Gastrocnemius medialis (tissue), 4 donors: ENCODE measurements at regions not wholly inside any gene's neighbourhood (a gene's known extent, or its start where the extent isn't known, plus 50 kb on each side); places are given as distances from the start of the nearest gene placed in this dataset.
A peak's percentile ranks its signal among the peaks of the same experiment; 100 is the strongest.

Experiments used
- ATAC-seq, 2 donors: fragments of 150-250 bp; one replicate each; pipeline ENCODE4 v1.9.1; 2016
- DNase-seq, 2 donors: peaks; one replicate each; pipeline ENCODE4 v3.0.0-alpha.2; 2019
- H3K27ac ChIP-seq, 4 donors: fragments of 200-600 bp; sonication (generic); 1 replicate in 1 of 4; 2 replicates in 3 of 4; pipeline ENCODE4 v1.5.1; 2016 to 2018; ENCODE audit warnings: mild to moderate bottlenecking in 2 of 4, moderate library complexity in 1 of 4
- H3K27me3 ChIP-seq, 3 donors: fragments of 200-600 bp; sonication (generic) in 2 of 3; 1 replicate in 1 of 3; 2 replicates in 2 of 3; pipeline versions ENCODE4 v1.5.1 to v1.6.0; 2016 to 2019; ENCODE audit warnings: mild to moderate bottlenecking in 1 of 3, moderate library complexity in 1 of 3
- H3K36me3 ChIP-seq, 2 donors: fragments of 200-600 bp; sonication (generic) in 1 of 2; one replicate each; pipeline ENCODE4 v1.5.1; 2017 to 2018
- H3K4me1 ChIP-seq, 2 donors: fragments of 200-600 bp; sonication (generic) in 1 of 2; one replicate each; pipeline ENCODE4 v1.5.1; 2016 to 2017; ENCODE audit warnings: mild to moderate bottlenecking in 2 of 2
- H3K4me3 ChIP-seq, 4 donors: fragments of 200-600 bp; sonication (generic) in 3 of 4; 1 replicate in 1 of 4; 2 replicates in 3 of 4; pipeline ENCODE4 v1.5.1; 2016 to 2019; ENCODE audit warnings: mild to moderate bottlenecking in 2 of 4
- H3K9me3 ChIP-seq, 3 donors: fragments of 200-600 bp; sonication (generic) in 2 of 3; 1 replicate in 1 of 3; 2 replicates in 2 of 3; pipeline ENCODE4 v1.5.1; 2016 to 2019
- POLR2A ChIP-seq, 2 donors: fragments of 450-650 bp; IDR thresholded peaks; one replicate each; pipeline ENCODE4 v1.6.1; 2017; ENCODE audit warnings: antibody characterized with exemption in 2 of 2, mild to moderate bottlenecking in 2 of 2, moderate library complexity in 2 of 2
- in situ Hi-C, 4 donors: fragments of 200-750 bp; cut with MboI; loops; one replicate each; pipeline versions ENCODE4 v1.15.0 to v1.8.0; 2017; ENCODE audit warnings: low sequenced_read_pairs in 4 of 4
- intact Hi-C: fragments of 100-400 bp; cut with DNase I; formaldehyde crosslinking; loops from one replicate; pipeline ENCODE4 v1.15.1; 2023; ENCODE audit warnings: low total_unique reads
- TF ChIP-seq, protein P1 (sequence below), 5 experiments: fragments of 450-650 bp in 3 of 5; fragments of 200-600 bp in 2 of 5; sonication (generic) in 2 of 5; IDR thresholded peaks in 4 of 5; conservative IDR thresholded peaks in 1 of 5; 1 replicate in 4 of 5; 2 replicates in 1 of 5; pipeline ENCODE4 v1.5.1; 2016 to 2019; ENCODE audit warnings: antibody characterized with exemption in 5 of 5, mild to moderate bottlenecking in 3 of 5, moderate library complexity in 3 of 5

DNA sequence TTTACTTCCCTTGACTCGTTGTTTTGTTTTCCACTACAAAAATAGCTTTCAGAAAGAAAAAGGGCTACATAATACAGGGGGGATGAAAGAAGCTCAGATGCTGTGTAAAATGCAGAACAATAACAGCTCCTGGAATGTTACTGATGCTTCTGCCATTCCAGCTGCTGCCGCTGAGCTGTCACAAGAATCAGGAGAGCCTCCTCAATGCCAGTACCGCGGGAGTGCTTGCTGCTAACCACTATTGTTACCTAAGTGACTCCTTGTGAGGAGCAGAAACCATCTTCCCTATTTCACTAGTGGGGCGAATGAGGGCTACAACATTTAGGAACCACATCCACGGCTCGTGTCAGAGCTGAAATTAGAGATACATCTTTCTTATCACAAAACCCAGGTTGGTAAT, 384.8 kb downstream of the GALR1 start:
- Histone ChIP-seq H3K4me3 (no peak overlapping the region), H3K36me3 (no peaks in the 10 kb centered on the region), H3K9me3 (no peaks in the 10 kb centered on the region), H3K4me1 (no peaks in the 10 kb centered on the region), H3K27ac (no peak overlapping the region), H3K27me3 (no peaks in the 10 kb centered on the region)
- no peak for ATAC-seq
- intact Hi-C loops (no loop called here), in situ Hi-C loops (no loop called here)
- DNase-seq, result no peak
- TF ChIP-seq, protein P1, sequence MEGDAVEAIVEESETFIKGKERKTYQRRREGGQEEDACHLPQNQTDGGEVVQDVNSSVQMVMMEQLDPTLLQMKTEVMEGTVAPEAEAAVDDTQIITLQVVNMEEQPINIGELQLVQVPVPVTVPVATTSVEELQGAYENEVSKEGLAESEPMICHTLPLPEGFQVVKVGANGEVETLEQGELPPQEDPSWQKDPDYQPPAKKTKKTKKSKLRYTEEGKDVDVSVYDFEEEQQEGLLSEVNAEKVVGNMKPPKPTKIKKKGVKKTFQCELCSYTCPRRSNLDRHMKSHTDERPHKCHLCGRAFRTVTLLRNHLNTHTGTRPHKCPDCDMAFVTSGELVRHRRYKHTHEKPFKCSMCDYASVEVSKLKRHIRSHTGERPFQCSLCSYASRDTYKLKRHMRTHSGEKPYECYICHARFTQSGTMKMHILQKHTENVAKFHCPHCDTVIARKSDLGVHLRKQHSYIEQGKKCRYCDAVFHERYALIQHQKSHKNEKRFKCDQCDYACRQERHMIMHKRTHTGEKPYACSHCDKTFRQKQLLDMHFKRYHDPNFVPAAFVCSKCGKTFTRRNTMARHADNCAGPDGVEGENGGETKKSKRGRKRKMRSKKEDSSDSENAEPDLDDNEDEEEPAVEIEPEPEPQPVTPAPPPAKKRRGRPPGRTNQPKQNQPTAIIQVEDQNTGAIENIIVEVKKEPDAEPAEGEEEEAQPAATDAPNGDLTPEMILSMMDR (IDR thresholded peaks at IDR 0.05 in 4 of 5, conservative IDR thresholded peaks at IDR 0.05 in 1 of 5), result no peak
- TF ChIP-seq POLR2A (IDR thresholded peaks at IDR 0.05), result no peak

GRCh38 chr18:77635451-77635850, 385.8 kb downstream of the GALR1 start:
- in situ Hi-C loops (no loop called here), intact Hi-C loops (no loop called here)
- H3K4me1 ChIP-seq, result no peaks in the 10 kb centered on the region
- no peaks in the 10 kb centered on the region for H3K27me3 ChIP-seq
- H3K9me3 ChIP-seq, result no peaks in the 10 kb centered on the region
- no peak overlapping the region for H3K4me3 ChIP-seq
- peak overlapping the region in 1 of 4 donors; percentile 18 for H3K27ac ChIP-seq
- TF ChIP-seq, protein P1 (IDR thresholded peaks at IDR 0.05 in 4 of 5, conservative IDR thresholded peaks at IDR 0.05 in 1 of 5), result no peak
- TF ChIP-seq POLR2A (IDR thresholded peaks at IDR 0.05), result no peak
- DNase-seq, result peak; percentile 19 to 34
- no peaks in the 10 kb centered on the region for H3K36me3 ChIP-seq
- ATAC-seq, result peak; percentile 46 to 75

GRCh38 chr18:77635858-77636257, 386.2 kb downstream of the GALR1 start:
- TF ChIP-seq POLR2A (IDR thresholded peaks at IDR 0.05), result no peak
- TF ChIP-seq, protein P1 (IDR thresholded peaks at IDR 0.05 in 4 of 5, conservative IDR thresholded peaks at IDR 0.05 in 1 of 5), result no peak
- Histone ChIP-seq H3K27ac (peak overlapping the region in 1 of 4 donors; percentile 18), H3K4me1 (no peaks in the 10 kb centered on the region), H3K36me3 (no peaks in the 10 kb centered on the region), H3K4me3 (no peak overlapping the region), H3K27me3 (no peaks in the 10 kb centered on the region), H3K9me3 (no peaks in the 10 kb centered on the region)
- in situ Hi-C loops (no loop called here), intact Hi-C loops (no loop called here)
- ATAC-seq (no peak), DNase-seq (no peak)

GRCh38 chr18:77645170-77645872, 395.7 kb downstream of the GALR1 start:
- H3K4me3 ChIP-seq, result no peak overlapping the region
- ATAC-seq (no peak), DNase-seq (no peak)
- H3K36me3 ChIP-seq, result no peaks in the 10 kb centered on the region
- no peak overlapping the region for H3K27ac ChIP-seq
- no peaks in the 10 kb centered on the region for H3K4me1 ChIP-seq
- in situ Hi-C loops (no loop called here), intact Hi-C loops (no loop called here)
- TF ChIP-seq, protein P1 (IDR thresholded peaks at IDR 0.05 in 4 of 5, conservative IDR thresholded peaks at IDR 0.05 in 1 of 5), result no peak
- TF ChIP-seq POLR2A (IDR thresholded peaks at IDR 0.05), result no peak
- H3K9me3 ChIP-seq, result no peaks in the 10 kb centered on the region
- H3K27me3 ChIP-seq, result no peaks in the 10 kb centered on the region

- ATAC-seq (no peak), DNase-seq (no peak)
- Histone ChIP-seq H3K4me1 (no peaks in the 10 kb centered on the region), H3K9me3 (no peaks in the 10 kb centered on the region), H3K27me3 (peaks cover 0 to 2% (median 0%) of the 10 kb centered on the region in 3 donors), H3K4me3 (no peak overlapping the region), H3K27ac (no peak overlapping the region), H3K36me3 (no peaks in the 10 kb centered on the region)
- in situ Hi-C loops, result no loop called here
- TF ChIP-seq, protein P1 (IDR thresholded peaks at IDR 0.05 in 4 of 5, conservative IDR thresholded peaks at IDR 0.05 in 1 of 5), result no peak
- no peak for TF ChIP-seq POLR2A (IDR thresholded peaks at IDR 0.05)
- intact Hi-C loops, result no loop called here
Measured at GRCh38 chr18:77647472-77647871, 397.8 kb downstream of the GALR1 start.
